GM12874 (cell line): ENCODE measurements at regions not wholly inside any gene's neighbourhood (a gene's known extent, or its start where the extent isn't known, plus 50 kb on each side); places are given as distances from the start of the nearest gene placed in this dataset.

ENCODE experiments used
- TF ChIP-seq, protein P1 (sequence below): IDR thresholded peaks from 2 replicates; pipeline ENCODE4 v1.5.1; 2011; ENCODE audit warnings: low read depth, mild to moderate bottlenecking, control low read depth, low read length, moderate library complexity; ENCODE audit not compliant: insufficient read depth

DNA sequence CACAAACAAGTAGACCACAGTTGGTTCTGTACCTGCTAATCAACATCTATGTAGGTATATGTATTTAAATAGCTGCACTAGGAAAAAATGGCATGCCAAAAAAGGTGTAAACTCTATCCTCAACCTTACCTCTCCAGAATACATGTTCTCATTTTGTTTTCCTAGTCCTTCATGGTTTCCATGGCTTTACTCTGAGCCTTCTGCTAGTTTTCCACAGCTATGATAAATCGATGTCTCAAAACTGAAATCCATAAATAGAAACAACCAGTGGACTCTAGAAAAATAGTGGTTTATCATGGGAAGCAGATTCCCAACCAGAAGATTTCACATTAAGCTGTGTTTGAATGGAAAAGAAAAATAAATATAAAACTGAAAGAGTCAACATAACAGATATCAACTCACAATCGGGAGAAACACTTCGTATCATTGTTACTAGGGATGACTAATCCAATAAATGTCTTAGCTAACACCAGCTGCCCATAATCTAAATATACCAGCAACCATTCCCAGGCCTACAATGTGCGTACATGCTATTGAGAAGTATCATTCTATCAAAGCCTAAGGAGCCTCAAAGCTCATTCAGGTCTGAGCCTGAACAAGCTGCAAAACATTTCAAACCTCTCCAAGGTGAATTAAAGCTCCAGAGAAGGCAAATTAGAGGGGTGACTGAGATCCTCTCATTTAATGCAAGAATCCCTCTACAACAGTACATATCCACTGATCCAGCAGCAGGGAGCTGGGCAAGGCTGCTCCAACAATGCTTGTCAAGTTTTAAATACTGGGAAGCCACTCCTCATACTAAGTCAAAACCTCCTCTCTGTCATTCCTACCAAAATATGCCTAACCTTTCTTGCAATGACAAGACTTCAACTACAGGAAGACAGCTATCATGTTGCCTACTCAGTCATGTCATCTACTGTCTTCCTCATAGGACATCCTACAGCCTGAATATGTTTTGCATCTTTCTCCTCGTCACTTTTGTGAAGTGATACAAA is 90.2 kb downstream of the KCTD12 start:
- TF ChIP-seq, protein P1, sequence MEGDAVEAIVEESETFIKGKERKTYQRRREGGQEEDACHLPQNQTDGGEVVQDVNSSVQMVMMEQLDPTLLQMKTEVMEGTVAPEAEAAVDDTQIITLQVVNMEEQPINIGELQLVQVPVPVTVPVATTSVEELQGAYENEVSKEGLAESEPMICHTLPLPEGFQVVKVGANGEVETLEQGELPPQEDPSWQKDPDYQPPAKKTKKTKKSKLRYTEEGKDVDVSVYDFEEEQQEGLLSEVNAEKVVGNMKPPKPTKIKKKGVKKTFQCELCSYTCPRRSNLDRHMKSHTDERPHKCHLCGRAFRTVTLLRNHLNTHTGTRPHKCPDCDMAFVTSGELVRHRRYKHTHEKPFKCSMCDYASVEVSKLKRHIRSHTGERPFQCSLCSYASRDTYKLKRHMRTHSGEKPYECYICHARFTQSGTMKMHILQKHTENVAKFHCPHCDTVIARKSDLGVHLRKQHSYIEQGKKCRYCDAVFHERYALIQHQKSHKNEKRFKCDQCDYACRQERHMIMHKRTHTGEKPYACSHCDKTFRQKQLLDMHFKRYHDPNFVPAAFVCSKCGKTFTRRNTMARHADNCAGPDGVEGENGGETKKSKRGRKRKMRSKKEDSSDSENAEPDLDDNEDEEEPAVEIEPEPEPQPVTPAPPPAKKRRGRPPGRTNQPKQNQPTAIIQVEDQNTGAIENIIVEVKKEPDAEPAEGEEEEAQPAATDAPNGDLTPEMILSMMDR: no peak

DNA sequence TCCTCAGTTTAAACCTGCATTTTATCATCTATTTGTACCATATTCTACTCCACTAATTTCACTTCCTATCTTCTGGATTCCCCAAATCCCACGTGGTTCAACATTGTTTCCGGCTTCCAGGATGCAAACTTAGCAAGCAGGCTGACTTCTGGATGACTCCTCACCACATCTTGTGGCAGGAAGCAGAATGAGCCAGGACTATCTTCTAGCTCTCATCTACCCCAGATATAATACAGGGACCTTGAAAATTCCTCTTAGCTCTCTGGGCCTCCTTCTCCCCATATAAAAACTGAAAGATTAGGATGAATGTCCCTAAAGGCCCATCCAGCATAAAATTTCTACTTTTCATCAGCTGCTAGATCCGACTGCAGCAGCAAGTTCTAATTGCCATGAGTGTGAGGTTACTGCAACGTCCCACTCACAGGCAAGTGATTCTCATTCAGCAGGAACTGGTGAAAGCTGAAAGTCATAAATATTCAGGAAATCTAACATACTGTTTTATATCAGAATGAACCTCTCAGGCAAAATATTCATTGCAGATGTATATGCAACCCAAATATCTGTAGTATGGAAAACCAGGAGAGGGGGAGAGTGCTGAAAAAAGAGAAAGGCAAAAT is 93.4 kb downstream of the KCTD12 start:
- TF ChIP-seq, protein P1: no peak

DNA sequence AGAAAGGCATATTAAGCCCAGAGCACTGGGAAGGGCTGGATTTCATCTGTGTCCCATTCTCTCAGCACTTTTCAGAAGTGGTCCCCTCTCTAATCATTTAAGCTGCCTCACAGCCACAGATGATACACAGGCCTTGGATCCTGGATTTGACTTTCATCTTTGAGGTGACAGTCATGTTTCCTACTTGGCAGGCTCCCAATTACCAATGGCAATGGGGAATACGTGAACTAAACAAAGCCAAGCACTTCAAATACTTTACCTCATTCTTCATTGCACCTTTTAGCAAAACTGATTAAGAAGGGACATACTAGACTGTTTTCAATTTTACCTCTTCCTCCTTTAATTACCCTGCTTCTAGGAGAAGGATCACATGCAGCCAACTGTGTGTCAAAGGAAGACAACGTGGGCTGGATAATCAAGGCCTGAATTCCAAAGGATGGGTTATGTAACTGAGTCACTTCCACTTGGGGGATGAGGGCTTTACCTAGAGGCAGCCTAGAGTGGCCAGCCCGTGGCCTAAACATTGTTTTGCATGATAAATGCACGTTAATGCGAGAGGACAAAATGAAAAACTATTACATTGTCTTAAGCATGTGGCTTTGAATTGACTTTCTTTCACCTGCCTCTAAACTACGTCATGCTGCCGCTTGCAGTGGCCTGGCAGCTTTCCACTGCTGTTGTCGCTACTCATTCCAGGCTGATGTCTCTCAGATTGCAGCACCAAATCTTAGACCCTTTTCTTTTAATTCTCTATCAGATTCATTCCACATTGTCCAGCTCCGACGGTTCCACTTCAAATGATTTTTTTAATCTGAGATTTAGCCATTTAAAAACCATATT is 95.0 kb downstream of the KCTD12 start:
- TF ChIP-seq, protein P1: no peak

DNA sequence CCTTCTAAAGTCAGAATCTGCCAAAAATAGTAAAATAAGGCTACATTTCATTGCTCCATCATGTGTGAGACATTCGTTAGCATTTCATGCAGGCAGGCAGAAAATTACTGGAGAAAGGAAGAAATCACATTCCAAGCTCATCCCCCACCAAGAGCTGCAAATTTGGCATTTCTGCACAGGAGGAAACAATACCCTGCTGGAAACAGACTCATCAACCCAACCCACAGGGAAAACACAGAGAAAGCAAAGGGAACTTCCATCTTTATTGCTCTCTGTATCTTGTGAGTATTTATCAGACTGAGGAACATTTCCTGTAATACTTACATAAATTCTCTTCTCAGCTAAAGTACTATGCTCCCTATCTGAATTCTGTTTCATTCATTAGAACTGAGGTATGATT is 95.7 kb downstream of the KCTD12 start:
- TF ChIP-seq, protein P1: no peak

DNA sequence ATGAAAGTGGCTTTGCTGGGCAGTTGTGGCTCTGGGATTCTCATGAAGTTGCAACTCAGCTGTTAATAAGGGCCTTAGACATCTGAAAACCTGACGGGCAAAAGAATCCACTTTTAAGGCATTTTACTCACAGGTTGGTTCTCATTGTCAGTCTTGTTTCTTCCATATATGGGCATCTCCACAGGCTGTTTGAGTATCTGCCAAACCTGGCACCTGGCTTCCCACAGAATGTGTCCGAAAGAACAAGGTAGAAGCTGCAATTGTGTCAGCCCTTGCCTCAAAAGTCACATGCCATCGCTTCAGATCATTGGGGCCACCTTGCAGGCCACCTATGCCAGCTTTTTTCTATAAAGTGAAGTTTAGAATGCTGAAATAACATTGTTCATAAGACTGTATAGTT is 102.4 kb downstream of the KCTD12 start:
- TF ChIP-seq, protein P1: no peak

DNA sequence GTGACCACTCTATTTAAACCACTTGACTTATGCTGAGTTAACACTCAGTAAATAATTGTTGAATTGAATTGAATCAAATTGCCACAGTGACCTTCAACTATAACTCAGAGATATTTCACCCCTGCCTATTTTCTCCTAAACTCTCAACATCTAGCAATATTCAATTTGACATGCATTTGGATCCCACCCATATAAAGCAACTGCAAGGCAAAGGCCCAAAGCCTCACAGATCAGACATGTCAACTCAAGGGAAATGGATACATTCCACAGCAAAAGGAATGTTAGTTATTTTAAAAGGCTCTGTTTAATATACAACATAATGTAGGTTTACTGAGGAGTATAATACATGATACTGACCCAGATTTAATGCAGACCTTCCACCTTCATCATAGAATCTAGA is 107.4 kb downstream of the KCTD12 start:
- TF ChIP-seq, protein P1: no peak

DNA sequence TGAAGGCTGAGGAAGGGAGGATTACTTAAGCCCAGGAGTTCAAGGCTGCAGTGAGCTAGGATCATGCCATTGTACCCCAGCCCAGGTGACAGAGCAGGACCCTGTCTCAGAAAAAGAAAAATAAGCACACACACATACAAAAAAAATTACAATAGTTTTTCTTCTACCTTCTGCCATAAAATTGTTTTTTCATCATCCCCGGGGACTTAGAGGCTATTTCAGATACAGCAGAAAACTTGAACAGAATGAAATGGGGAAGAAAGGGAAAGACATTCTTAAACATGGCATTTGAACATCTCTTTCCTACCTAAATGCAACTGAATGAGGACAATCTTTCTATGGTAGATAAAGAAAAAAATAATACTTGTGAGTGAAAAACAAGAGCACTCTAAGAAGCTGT is 109.1 kb downstream of the KCTD12 start:
- TF ChIP-seq, protein P1: no peak
